ENCODE measurements at regions not wholly inside any gene's neighbourhood (a gene's known extent, or its start where the extent isn't known, plus 50 kb on each side); places are given as distances from the start of the nearest gene placed in this dataset.
"Not testable (repeated sequence)": the region's sequence is repeated elsewhere in the genome, so short reads cannot be mapped to it uniquely, and the experiment has no call there.

DNA sequence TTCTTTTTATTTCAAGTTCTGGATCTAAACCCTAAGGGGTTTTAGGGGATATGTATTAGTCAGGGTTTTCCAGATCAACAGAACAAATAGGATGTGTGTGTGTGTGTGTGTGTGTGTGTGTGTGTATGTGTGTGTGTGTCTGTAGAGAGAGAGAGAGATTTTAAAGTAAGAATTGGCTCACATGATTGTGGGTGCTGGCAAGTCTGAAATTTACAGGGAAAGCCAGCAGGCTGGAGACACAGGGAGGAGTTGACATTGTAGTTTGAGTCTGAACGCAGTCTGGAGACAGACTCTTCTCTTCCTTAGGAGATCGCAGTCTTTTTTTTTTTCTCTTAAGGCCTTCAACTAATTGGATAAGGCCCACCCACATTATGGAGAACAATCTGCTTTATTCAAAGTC lies 428.8 kb upstream of the TBL1XR1 start:
- Mint-ChIP-seq H3K36me3 (ENCODE audit: low read depth) (no peaks in the 10 kb centered on the region), H3K4me3 (no peak overlapping the region), H3K9me3 (peaks cover 4% of the 10 kb centered on the region), H3K4me1 (ENCODE audit: low read depth) (peaks cover 16% of the 10 kb centered on the region), H3K27ac (no peak overlapping the region), H3K27me3 (ENCODE audit: low read depth) (no peaks in the 10 kb centered on the region)
- CTCF ChIA-PET = no interaction called here
- intact Hi-C loops (cut with micrococcal nuclease) = no loop called here
- DNase-seq = no peak

DNA sequence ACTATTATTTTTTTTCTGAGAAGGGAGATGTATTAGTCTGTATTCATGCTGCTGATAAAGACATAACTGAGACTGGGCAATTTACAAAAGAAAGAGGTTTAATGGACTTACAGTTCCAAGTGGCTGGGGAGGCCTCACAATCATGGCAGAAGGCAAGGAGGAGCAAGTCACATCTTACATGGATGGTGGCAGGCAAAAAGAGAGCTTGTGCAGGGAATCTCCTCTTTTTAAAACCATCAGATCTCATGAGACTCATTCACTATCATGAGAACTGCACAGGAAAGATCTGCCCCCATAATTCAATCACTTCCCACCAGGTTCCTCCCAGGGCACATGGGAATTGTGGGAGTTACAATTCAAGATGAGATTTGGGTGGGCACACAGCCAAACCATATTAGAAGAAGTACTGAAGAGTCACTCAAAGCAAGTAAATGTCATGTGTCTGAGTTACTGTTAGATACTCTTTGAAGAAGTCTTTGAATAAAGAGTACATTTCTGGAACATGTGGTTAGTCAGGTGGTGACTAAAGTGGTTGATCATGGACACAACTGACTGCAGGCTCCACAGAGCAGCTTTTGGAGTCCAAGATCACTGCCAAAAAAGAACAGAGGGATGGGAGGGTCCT lies 430.9 kb upstream of the TBL1XR1 start:
- H3K36me3 Mint-ChIP-seq (ENCODE audit: low read depth); H3K9me3 Mint-ChIP-seq; CTCF ChIA-PET; H3K27ac Mint-ChIP-seq; intact Hi-C loops (cut with micrococcal nuclease); H3K4me3 Mint-ChIP-seq; H3K4me1 Mint-ChIP-seq (ENCODE audit: low read depth); DNase-seq; H3K27me3 Mint-ChIP-seq (ENCODE audit: low read depth): not testable (repeated sequence)

DNA sequence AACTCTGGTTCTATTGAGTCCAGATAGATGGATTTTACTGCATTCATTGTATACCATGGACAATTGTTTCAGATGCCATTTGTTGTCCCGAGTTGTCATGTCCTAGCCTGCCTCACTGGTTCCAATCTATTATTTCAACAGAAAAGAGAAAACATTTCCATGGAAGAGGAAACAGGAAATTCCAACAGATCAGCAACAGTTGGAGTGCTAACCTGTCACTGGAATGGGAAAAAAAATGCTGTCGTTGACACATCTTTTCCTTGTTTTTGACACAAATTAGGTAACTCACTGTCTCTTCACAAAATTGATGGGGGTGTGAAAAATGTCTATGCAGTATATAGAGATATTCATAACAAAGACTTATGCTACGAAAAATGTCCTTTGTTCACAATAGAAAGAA lies 432.0 kb upstream of the TBL1XR1 start:
- Mint-ChIP-seq H3K4me1 (ENCODE audit: low read depth) (peaks cover 6% of the 10 kb centered on the region), H3K9me3 (peaks cover 4% of the 10 kb centered on the region), H3K27ac (no peak overlapping the region), H3K27me3 (ENCODE audit: low read depth) (no peaks in the 10 kb centered on the region), H3K36me3 (ENCODE audit: low read depth) (no peaks in the 10 kb centered on the region), H3K4me3 (no peak overlapping the region)
- intact Hi-C loops (cut with micrococcal nuclease) = no loop called here
- no peak for DNase-seq
- CTCF ChIA-PET = no interaction called here

DNA sequence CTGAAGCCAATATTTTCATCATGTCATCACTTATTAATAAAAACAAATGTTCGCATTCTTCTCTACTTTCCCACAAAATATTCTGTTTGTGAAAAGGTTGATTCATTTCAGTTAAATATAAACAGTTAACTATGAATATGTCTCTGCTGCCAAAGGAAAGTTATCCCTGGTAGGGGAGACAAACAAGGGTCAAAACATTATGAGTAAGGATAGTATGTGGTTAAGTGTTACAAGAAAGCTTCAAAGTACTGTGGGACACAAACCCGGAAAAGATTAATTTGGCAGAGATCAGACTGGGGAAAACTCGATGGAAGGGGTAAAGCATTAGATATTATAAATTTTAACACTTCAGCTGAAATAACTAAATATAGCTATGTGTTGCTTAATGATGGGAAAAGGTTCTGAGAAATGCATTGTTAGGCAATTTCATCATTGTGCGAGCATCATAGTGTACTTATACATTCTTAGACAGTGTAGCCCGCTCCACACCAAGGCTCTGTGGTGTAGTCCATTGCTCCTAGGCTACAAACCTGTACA lies 436.5 kb upstream of the TBL1XR1 start:
- no peak overlapping the region for H3K27ac Mint-ChIP-seq
- no peaks in the 10 kb centered on the region for H3K27me3 Mint-ChIP-seq (ENCODE audit: low read depth)
- H3K36me3 Mint-ChIP-seq (ENCODE audit: low read depth) = peaks cover 2% of the 10 kb centered on the region
- CTCF ChIA-PET = interaction anchor here (0.7 to 0.9 kb wide), 2 partner anchors 8 to 58 kb away, joined by 3 read pairs; no protein-coding TSS in a partner anchor
- peaks cover 2% of the 10 kb centered on the region for H3K9me3 Mint-ChIP-seq
- intact Hi-C loops (cut with micrococcal nuclease) = no loop called here
- no peak overlapping the region for H3K4me3 Mint-ChIP-seq
- H3K4me1 Mint-ChIP-seq (ENCODE audit: low read depth) = no peaks in the 10 kb centered on the region
- DNase-seq = no peak

DNA sequence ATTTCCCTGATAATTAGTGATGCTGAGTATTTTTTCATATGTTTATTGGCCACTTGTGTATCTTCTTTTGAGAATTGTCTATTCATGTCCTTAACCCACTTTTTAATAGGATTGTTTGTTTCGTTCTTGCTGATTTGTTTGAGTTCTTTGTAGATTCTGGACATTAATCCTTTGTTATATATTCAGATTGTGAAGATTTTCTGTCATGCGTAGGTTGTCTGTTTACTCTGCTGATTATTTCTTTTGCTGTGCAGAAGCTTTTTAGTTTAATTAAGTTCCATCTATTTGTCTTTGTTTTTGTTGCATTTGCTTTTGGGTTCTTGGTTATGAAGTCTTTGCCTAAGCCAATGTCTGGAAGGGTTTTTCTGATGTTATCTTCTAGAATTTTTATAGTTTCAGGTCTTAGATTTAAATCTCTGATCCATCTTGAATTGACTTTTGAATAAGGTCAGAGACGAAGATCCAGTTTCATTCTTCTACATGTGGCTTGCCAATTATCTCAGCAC lies 438.4 kb upstream of the TBL1XR1 start:
- H3K36me3 Mint-ChIP-seq (ENCODE audit: low read depth); H3K27me3 Mint-ChIP-seq (ENCODE audit: low read depth); H3K9me3 Mint-ChIP-seq; H3K4me3 Mint-ChIP-seq; H3K27ac Mint-ChIP-seq; CTCF ChIA-PET; intact Hi-C loops (cut with micrococcal nuclease); DNase-seq: not testable (repeated sequence)
- peaks cover 11% of the 10 kb centered on the region for H3K4me1 Mint-ChIP-seq (ENCODE audit: low read depth)

DNA sequence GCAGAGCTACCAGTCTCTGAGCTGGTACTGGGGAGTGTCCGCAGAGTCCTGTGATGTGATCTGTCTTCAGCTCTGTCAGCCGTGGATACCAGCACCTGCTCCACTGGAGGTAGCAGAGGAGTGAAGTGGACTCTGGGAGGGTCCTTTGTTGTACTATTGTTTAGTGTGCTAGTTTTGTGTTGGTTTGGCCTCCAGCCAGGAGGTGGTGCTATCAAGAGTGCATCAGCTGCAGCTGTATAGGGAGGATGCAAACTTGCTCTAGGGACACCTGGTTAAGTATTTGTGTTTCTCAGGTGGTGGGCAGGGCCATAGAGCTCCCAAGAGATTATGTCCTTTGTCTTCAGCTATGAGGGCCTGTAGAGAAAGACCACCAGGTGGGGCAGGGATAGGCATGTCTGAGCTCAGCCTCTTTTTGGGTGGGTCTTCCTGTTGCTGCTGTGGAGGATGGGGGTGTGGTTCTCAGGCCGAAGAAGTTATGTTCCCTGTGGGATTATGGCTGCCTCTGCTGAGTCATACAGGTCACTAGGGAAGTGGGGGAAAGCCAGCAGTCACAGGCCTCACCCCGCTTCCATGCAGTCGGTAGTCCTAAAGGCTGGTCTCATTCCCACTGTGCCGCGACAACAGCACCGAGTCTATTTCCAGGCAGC lies 443.2 kb upstream of the TBL1XR1 start:
- no peaks in the 10 kb centered on the region for H3K27me3 Mint-ChIP-seq (ENCODE audit: low read depth)
- no peaks in the 10 kb centered on the region for H3K9me3 Mint-ChIP-seq
- peaks cover 2% of the 10 kb centered on the region for H3K36me3 Mint-ChIP-seq (ENCODE audit: low read depth)
- CTCF ChIA-PET = no interaction called here
- no peak overlapping the region for H3K27ac Mint-ChIP-seq
- intact Hi-C loops (cut with micrococcal nuclease) = no loop called here
- H3K4me3 Mint-ChIP-seq = no peak overlapping the region
- H3K4me1 Mint-ChIP-seq (ENCODE audit: low read depth) = peaks cover 34% of the 10 kb centered on the region
- DNase-seq = peak; percentile 18

DNA sequence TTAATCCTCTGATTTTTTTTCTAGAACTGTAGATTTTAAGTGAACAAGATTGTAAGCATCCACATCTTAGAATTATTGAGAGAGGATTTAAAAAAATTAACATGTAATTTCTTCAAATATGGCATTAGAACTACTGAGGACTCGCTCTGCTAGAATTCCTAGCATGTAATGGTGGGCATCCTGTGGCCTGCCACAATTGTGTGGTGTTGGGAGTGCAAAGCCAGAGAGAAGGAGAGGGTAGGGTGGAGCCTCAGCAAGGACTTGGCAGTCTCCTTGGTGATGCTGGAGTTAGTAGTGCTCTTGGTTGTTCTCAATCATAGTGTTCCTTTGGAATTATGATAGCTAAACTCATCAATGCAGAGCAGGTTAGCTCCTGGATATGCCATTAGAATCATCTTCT lies 443.9 kb upstream of the TBL1XR1 start:
- intact Hi-C loops (cut with micrococcal nuclease) = no loop called here
- Mint-ChIP-seq H3K4me1 (ENCODE audit: low read depth) (peaks cover 37% of the 10 kb centered on the region), H3K27ac (no peak overlapping the region), H3K9me3 (no peaks in the 10 kb centered on the region), H3K36me3 (ENCODE audit: low read depth) (peaks cover 2% of the 10 kb centered on the region), H3K4me3 (no peak overlapping the region), H3K27me3 (ENCODE audit: low read depth) (no peaks in the 10 kb centered on the region)
- no peak for DNase-seq
- CTCF ChIA-PET = interaction anchor here (0.6 kb wide), 2 partner anchors 67 to 1604 kb away, joined by 3 to 4 read pairs; no protein-coding TSS in a partner anchor

DNA sequence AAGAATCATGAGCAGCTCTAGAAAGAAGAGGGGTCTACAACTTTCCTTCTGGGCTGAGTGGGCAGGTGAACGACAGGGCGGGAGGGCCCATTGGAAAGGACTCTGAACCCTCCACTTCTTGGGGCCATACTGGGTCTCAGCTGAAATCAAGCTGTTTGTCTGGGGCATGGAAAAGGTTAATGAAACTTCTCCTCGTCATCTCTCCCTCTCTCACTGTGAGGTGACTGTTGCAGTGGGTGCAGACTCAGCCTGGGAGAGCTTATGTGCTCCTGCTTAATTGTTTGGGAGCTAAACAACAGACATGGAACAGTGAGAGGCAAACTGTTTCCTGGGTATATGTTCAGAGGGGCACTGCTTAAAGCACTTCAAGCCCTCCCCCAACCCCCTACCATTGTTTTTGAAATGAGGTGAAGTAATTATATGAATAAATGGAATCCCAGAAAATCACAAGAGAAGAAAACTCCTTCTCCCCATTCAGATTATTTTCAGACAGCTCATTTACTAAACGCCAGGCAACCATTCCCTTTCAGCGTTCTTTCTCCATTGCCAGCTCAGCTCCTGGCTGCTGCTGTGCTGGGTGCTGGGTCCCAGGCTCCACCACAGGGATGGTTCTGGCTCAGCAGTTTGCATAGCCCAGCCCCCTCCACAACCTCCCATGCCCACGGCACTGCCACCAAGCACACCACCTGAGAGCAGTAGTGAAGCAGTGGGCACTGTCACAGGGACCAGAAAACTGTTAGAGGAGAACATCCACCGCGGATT lies 444.9 kb upstream of the TBL1XR1 start:
- no peak for DNase-seq
- peaks cover 47% of the 10 kb centered on the region for H3K4me1 Mint-ChIP-seq (ENCODE audit: low read depth)
- peaks cover 2% of the 10 kb centered on the region for H3K36me3 Mint-ChIP-seq (ENCODE audit: low read depth)
- intact Hi-C loops (cut with micrococcal nuclease) = loop anchor here (1.0 kb wide), 1 partner anchor 215 kb away; no protein-coding TSS in a partner anchor
- CTCF ChIA-PET = interaction anchor here (0.6 to 1.1 kb wide), 2 partner anchors 9 to 1603 kb away, joined by 3 read pairs; no protein-coding TSS in a partner anchor
- H3K27ac Mint-ChIP-seq = no peak overlapping the region
- H3K4me3 Mint-ChIP-seq = no peak overlapping the region
- H3K9me3 Mint-ChIP-seq = no peaks in the 10 kb centered on the region
- no peaks in the 10 kb centered on the region for H3K27me3 Mint-ChIP-seq (ENCODE audit: low read depth)

DNA sequence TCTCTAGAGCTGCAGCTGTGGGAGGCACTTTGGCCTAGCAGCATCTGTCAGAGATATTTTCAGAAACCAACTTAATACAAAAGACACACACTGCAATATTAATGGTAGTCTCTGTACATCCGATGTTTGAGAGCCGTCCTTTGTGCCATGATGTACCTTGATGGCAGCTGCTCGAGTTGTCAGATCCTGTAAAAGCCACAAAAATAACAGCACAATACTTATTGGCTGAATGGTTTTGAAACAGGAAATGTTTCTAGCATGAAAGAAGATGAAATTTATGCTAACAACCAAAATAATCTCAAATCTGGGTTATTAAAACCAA lies 445.5 kb upstream of the TBL1XR1 start:
- intact Hi-C loops (cut with micrococcal nuclease) = loop anchor here (1.0 kb wide), 1 partner anchor 215 kb away; no protein-coding TSS in a partner anchor
- DNase-seq = peak; percentile 7
- Mint-ChIP-seq H3K36me3 (ENCODE audit: low read depth) (peaks cover 1% of the 10 kb centered on the region), H3K4me3 (no peak overlapping the region), H3K4me1 (ENCODE audit: low read depth) (peaks cover 52% of the 10 kb centered on the region), H3K27ac (no peak overlapping the region), H3K27me3 (ENCODE audit: low read depth) (no peaks in the 10 kb centered on the region), H3K9me3 (no peaks in the 10 kb centered on the region)
- CTCF ChIA-PET = interaction anchor here (0.6 to 1.1 kb wide), 2 partner anchors 10 to 108 kb away, joined by 3 read pairs; no protein-coding TSS in a partner anchor

DNA sequence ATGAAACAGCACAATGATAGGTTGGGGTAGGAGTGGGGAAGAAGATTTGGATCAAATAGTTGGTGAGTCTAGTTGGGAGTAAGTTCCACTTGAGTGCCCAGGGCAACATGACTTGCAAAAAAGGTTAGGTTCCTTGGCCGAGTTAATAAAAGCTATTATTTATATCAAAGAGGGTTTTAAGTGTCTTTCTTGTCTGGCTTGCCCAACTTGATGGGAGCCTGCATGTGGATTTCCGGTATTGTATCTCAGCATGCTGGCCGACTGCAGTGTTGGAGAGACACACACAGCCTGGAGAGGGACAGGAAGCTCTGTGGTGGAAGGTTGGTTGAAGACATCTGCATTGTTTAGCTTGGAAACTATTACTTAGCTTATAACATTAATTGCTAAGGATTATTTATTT lies 449.5 kb upstream of the TBL1XR1 start:
- Mint-ChIP-seq H3K27ac (no peak overlapping the region), H3K4me1 (ENCODE audit: low read depth) (peaks cover 46% of the 10 kb centered on the region), H3K4me3 (no peak overlapping the region), H3K36me3 (ENCODE audit: low read depth) (no peaks in the 10 kb centered on the region), H3K9me3 (no peaks in the 10 kb centered on the region), H3K27me3 (ENCODE audit: low read depth) (no peaks in the 10 kb centered on the region)
- intact Hi-C loops (cut with micrococcal nuclease) = loop anchor here (2.0 to 5.0 kb wide), 2 partner anchors 49 to 220 kb away; no protein-coding TSS in a partner anchor
- DNase-seq = peak; percentile 48
- CTCF ChIA-PET = interaction anchor here (0.7 kb wide), 1 partner anchor 42 kb away, joined by 5 read pairs; no protein-coding TSS in a partner anchor

DNA sequence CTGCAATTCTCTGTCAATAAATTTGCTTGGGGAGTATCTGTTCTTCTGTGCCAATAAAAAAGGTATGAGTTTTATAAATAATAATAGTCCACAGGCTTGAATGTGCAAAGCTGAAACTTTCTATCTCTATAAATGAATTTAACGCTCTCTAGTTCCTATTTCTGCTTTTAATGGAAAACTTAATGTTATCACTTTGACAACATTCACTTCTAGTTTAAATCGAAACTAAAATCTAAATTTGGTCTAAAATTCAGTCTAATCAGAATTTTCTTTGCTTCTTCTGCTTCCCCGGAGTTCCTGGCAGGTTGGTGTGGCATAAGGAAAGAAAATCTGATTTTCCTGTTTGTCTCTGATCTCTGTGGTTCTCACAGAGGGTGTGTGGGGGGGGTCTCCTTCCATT lies 450.1 kb upstream of the TBL1XR1 start:
- Mint-ChIP-seq H3K27ac (no peak overlapping the region), H3K9me3 (no peaks in the 10 kb centered on the region), H3K4me3 (peak overlapping the region; percentile 36), H3K4me1 (ENCODE audit: low read depth) (peaks cover 40% of the 10 kb centered on the region), H3K36me3 (ENCODE audit: low read depth) (no peaks in the 10 kb centered on the region), H3K27me3 (ENCODE audit: low read depth) (no peaks in the 10 kb centered on the region)
- no peak for DNase-seq
- CTCF ChIA-PET = no interaction called here
- intact Hi-C loops (cut with micrococcal nuclease) = loop anchor here (2.0 to 5.0 kb wide), 2 partner anchors 50 to 221 kb away; no protein-coding TSS in a partner anchor

DNA sequence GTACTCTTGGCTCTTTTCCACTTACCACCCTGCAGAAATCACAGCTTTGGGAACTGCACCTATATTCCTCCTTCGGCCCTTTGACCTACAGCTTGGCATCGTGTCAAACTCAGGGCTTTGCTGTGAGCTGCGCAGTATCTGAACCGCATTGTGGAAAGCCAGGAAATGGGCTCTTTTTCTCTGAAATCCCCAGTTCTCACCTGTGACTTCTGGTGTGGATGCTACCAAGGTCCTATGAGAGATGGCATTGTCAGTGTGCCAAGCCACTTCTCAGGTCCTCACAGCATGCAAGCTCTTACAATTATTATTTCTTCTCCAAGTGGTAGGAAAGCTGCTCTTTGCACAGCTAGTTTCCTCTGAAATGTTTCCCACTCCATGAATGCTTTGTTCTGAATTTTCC lies 450.6 kb upstream of the TBL1XR1 start:
- peak; percentile 37 for DNase-seq
- no peaks in the 10 kb centered on the region for H3K27me3 Mint-ChIP-seq (ENCODE audit: low read depth)
- H3K4me1 Mint-ChIP-seq (ENCODE audit: low read depth) = peaks cover 35% of the 10 kb centered on the region
- CTCF ChIA-PET = no interaction called here
- no peak overlapping the region for H3K4me3 Mint-ChIP-seq
- H3K36me3 Mint-ChIP-seq (ENCODE audit: low read depth) = no peaks in the 10 kb centered on the region
- no peaks in the 10 kb centered on the region for H3K9me3 Mint-ChIP-seq
- no peak overlapping the region for H3K27ac Mint-ChIP-seq
- intact Hi-C loops (cut with micrococcal nuclease) = loop anchor here (2.0 to 5.0 kb wide), 2 partner anchors 51 to 221 kb away; no protein-coding TSS in a partner anchor
